Activated CD8-positive, alpha-beta memory T cell treated with anti-CD3 and anti-CD28 coated beads for 4 hours (primary cell): ENCODE measurements at regions not wholly inside any gene's neighbourhood (a gene's known extent, or its start where the extent isn't known, plus 50 kb on each side); places are given as distances from the start of the nearest gene placed in this dataset.
"Not testable (repeated sequence)": the region's sequence is repeated elsewhere in the genome, so short reads cannot be mapped to it uniquely, and the experiment has no call there.

Source experiments
- DNase-seq, 2 donors: peaks; one replicate each; pipeline ENCODE4 v3.0.0-alpha.2; 2020; ENCODE audit warnings: low read depth in 2 of 2

DNA sequence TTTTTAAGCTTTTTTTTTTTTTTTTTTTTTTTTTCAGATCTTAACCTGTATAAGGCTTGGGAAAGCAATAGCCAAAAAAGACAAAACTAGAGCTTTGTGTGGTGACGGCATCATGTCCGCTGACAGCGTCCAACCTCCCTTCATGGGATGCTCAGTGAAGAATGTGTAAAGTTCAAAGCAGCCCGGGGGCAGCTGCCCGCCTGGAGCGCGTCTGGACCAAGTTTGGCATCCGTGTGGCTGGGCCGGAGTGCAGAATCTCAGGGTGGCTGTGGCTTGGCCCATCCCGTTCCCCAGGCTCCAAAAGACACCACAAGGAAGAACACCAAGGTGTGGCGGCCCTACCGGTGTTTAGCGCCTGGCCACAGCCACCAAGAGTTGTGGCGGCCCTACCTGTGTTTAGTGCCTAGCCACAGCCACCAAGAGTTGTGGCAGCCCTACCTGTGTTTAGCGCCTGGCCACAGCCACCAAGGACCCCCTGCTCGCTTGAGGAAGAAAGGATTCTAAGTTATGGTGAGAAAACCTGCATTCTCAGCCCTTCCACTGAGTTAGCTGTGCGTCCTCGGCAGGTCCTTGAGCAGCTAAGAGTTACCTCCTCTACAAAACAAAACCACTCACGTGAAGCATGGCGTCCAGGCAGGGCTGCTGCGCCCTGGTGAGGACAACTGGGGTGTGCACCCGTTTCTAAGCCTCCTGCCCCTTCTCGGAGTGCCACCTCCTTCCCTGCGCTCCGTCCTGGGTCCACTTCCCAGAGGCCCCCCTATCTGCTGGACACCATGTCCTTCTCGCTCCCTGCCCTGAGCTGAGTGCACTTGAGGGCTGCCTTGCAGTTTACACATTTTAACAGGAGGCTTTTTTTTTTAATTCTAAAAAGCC lies 103.6 kb upstream of the SALL3 start:
- no peak for DNase-seq

DNA sequence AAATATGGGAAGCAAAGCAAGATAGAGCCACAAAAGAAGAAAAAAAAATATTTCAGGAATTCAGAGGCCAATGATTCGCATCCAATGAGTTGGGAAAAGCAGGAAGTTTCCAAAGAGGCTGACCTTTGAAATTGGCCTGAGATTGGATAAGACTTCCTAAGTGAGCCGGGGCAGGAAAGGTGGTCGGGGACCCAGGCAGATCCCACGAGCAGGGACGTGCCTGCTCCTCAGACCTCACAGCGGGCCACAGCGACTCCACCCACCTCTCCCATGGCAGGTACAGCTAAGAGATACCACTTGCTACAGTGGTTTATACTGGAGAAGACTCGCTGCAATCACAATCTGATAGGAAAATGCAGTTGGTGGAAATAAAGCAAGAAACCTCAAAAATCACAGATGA lies 102.8 kb upstream of the SALL3 start:
- DNase-seq = no peak

DNA sequence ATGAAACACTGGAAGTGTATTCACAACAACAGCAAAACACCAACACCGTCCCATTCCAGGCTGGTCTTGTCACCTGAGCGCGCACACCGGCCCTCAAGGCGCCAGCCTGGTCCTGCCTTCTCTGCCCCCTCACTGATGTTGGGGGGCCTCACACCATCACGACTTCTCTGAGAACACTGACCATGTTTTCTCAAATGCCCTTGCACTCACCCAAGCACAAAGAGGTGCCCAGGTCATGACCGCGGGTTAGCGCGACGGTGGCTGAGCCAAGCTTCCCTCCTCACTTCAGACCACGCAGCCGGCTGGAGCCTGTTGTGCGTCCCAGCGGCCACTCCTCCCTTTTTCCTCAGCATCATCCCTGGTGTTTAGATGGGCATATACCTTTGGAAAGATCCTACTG lies 101.3 kb upstream of the SALL3 start:
- DNase-seq = no peak

DNA sequence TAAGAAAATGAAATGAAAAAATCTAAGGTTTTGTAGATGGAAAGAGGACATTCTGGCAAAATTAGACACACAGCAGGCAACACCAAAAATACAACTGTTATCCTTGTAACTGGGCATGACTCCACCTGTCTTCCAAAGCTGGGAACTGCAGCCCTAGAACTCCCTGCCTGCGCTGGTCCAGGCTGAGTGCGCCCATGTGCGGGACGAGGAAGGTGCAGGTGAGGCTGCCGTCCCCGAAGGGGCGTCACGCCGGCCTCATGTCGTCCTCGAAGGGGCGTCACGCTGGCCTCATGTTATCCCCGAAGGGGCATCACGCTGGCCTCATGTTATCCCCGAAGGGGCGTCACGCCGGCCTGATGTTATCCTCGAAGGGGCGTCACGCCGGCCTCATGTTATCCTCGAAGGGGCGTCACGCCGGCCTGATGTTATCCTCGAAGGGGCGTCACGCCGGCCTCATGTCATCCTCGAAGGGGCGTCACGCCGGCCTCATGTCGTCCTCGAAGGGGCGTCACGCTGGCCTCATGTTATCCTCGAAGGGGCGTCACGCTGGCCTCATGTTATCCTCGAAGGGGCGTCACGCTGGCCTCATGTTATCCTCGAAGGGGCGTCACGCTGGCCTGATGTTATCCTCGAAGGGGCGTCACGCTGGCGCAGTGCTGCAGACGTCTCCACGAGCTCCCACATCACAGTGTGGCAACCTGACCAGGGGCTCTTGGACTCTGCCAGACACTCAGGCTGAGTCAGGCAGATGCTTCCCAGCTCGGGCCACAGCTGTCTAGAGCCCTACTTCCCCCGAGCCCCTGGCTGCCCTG lies 100.3 kb upstream of the SALL3 start:
- not testable (repeated sequence) for DNase-seq

DNA sequence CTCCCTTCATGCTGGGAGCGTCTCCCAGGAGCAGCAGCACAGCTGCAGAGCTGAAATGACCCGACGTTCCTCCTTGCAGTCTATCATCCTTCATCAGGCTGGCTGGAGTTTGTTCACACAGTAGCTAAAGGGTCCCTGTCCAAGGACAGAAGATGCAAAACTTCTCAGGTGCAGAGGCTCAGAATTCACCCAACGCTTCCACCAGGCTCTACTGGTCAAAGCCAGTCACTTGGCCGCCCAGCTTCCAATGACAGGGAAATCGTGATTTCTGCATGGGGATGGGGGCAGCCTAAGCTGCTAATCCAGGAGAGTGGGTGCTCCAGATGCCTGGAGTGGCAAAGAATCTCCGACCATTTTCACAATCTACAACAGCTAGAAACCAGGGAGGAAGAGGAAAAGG lies 97.0 kb upstream of the SALL3 start:
- DNase-seq = no peak

DNA sequence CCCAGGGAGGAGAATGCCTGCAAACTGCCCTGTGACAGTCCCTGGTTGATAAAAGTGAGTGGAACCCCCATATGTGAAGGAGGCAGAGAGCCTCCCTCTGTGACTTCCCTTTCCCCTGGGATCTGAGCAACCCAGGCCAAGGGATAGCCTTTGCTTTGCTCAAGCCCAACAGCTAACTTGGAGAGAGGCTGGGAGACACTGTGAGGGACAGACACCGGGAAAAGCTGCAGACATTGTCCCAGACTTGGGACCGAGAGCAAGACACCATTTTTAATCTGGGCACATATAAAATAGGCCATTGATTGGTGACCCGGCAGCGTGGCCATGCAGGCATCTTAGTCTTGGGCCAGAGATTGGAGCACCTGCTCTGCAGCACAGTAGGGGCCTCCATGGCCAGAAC lies 96.1 kb upstream of the SALL3 start:
- DNase-seq = no peak

DNA sequence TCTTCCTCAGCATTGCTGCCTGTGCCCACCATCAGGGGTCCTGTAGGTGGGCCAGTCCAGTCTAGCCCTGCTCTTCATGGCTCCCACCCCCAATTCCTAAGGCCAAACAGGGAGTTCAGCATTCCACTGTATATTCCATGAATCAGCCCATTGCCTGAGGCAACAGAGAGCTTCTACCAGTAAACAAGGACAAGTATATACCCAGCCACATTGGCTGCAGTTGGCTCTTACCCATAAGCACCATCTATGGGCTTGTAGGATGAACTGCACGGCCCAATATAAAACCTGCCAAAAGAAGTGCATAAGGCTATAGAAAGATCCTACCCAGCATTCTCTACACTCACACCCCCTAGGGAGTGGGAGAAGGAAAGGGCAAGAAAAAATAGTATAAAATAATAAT lies 95.1 kb upstream of the SALL3 start:
- DNase-seq = no peak

DNA sequence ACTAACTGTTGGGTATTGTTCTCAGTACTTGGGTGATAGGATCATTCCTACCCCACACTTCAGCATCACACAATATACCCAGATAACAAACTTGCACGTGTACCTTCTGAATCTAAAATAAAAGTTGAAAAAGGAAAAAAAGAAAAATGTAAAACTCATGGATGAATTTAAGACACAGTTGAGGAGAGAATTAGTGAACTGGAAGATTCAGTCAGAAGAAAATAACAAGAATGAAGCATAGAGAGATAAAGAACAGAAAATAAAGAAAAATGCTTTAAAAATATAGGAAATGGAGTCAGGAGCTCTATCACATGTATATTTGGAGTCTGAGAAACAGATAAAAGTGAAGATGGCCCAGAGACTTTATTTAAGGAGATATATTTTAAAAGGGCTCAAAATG lies 90.4 kb upstream of the SALL3 start:
- no peak for DNase-seq

DNA sequence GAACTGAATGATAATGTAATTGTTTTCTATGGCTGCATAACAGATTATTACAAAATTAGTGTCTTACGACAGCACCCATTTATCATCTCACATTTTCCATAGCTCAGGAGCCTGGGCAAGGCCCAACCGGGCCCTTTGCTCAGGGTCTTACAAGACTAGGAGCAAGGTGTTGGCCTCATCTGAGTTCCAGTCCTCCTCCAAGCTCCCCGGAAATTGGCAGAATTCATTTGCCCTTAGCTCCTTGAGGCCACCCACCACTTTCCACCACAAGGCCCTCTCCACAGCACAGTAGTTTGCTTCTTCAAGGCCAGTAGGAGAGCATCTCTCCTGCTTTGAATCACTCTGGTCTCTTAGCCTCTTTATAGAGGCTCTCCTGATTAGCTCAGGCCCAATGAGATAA lies 89.2 kb upstream of the SALL3 start:
- no peak for DNase-seq

DNA sequence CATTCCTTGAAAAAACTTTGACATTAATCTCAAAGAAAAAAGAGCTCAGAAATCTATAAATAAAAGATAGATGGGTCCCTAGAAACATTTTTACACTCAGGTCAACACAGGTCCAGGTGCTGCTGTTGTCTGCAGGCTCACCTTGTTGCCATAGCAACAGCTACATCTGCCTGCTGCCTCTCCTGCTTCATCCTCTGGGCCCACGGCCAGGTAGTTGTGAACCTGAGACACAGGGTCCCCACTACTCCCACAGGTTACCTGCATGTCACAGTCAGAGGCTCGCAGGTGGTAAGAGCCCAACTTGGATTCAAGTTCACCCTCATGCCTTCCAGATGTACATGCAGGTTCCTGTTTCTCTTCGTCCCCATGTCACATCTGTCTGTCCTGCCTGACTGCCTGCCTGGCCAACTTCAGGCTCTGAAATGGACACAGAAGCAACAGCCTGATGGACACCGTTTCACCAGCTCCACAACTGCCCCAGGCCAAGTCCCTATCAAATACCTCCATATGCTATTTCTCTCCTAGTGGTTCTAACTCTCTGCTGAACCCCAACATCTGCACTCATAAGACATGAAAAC lies 88.3 kb upstream of the SALL3 start:
- no peak for DNase-seq

DNA sequence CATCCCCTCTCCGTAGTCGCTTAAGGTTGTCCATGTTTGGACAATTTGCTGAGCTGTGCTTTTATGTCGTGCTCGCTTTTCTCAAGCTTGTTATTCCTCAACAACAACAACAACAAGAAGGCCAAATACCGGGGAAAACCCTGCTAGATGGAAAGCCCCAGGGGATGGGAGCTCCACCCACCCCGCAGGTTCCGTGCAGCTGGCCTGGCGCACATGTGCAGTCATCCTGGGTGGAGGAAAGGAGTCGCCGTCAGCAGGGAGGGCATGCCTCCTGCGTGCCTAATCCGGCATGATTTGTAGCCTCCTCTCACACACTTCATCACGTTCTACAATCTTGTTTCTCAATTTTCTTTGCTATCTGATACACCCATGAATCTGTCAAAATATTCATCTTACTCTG lies 87.4 kb upstream of the SALL3 start:
- no peak for DNase-seq

DNA sequence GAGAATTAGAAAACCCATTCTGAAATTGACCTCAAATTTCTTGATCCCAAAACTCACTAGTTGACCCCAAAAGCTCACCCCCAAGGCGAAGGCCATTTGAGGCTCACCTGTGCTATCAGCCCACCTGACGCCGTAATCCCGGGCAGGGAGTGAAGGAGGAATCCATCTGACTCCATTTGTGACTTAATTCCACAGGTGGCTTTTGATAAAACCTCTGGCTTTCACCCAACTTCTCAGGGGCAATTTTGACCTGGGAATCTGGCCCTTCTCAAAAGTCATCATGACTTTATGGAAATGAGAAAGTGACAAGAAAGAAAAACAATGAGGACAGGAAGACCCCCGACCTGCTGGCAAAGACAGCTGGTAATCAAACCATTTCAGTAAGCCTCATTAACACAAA lies 86.9 kb upstream of the SALL3 start:
- no peak for DNase-seq

DNA sequence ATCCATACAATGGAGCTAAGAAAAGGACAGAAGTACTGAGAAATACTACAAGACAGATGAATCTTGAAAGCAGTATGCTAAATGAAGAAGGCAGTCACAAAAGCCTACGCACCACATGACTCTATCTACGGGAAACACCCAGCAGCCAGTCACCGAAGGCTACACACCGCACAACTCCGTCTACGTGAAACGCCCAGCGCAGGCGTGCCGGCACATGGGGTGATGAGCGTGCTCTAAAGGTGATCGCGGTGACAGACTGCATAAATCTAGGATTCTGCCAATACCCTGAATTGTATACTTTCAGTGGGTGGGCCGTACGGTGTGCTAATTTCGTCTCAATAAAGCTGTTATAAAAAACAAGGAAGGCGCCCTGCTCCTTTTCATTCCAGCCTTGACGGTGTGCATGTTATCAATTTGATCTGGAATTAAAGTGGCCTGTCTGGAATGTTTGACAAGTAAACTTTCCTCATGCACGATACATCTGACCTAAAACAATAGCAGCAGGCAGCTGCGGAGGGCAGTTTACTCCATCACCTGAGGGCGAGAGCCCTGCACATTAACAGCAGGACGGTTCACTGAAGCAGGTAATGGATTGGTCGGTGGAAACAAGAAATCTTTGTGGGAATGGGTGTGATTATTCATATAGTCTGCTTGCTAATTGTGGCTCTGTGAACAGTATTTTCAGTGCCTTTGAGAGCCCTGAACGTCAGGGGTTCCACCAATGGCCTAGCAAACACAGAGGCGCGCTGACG lies 86.2 kb upstream of the SALL3 start:
- no peak for DNase-seq

DNA sequence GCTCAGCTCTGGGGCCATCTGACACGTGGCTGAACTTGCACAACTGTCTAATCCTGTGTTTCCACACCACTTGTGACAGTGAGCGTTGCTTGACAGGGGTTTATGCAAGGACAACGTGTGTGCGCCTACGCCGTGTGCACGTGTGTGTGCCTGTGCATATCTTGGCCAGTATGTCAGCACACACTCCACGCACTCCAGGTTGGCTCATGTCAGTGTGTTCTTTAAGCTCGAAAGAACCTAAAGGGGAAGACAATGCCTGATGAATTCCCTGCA lies 85.6 kb upstream of the SALL3 start:
- DNase-seq = no peak

DNA sequence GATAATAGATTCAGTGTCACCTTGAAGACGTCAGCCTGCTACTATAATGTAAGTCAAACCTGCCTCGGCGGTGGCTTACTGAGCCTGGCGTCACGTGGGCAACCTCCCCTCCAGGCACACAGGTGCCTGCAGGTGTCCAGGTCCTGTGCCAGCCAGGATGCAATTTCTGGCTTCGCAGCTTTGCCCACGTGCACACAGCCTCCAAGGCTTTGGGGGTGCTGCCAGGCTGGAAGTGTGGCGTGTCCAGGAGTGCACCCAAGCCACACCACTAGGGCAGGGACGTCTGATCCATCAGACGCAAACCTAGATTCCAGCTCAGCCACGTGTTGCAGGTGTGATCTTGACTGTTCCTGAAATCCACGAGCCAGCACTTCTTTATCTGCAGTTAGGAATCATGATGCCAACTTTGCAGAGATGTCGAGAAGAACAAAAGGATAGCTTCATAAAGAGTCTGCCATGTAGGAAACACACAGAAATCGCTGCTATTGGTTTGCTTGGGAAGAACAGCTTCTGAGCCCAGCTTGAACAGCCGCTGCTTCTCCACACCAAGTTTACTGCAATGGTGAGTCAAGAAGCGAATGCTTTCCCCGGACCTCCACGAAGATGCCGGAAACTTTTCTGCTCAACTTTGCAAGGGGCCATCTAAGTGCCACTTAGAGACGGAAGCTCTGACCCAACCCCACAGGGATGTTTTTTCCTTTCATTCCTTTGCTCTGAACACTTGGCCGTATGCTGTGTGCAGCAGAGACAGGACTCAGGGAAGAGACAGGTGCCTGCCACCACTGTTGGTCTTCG lies 84.2 kb upstream of the SALL3 start:
- no peak for DNase-seq

DNA sequence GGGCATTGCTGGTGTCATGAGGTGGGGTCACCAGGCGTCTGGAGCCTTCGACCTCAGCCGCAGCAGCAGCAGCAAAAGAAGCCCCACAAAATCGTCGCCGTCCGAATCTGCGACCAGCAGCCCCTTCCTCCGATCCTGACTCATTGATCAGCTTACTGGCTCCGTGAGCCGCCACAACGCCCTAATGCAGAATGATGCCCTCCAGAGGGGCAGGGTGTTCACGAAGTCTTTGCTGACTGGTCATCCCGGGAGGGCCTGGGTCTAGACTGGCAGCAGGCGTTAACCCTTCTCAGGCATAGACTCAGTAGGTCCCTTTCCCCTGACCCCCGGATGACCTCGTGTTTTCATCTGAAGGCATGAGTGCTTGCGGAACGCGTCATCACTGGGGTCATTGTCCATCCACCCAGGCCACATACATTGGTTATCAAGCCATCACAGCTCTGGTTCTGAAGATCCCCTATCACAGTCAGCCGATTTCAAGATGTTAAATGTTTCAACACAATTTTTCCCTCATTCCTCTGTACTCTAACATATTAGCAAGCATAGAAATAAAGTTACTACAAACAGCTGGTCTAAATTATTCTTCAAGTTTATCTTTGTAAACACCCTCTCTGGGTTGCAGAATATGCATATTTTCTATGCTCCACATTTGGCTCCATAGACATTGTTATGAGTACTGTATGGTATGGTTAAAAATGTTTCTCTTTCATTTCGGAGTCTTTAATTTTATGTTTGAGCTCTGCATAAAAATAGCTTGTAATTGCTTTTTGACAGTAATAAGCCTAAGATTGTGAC lies 83.3 kb upstream of the SALL3 start:
- no peak for DNase-seq

DNA sequence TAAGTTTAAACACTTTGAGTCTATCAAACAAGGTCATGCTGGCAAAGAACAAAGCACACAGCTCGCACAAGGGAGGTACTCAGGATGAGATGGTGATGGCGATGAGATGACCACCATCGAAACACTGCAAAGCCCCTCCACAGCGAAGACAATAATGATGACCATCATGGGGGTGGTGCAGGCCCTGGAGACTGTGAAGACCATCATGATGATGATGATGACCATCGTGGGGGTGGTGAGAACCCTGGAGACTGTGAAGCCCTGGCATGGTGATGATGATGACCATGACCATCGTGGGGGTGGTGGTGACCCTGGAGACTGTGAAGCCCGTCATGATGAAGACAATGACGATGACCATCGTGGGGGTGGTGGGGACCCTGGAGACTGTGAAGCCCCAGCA lies 81.6 kb upstream of the SALL3 start:
- DNase-seq = no peak

DNA sequence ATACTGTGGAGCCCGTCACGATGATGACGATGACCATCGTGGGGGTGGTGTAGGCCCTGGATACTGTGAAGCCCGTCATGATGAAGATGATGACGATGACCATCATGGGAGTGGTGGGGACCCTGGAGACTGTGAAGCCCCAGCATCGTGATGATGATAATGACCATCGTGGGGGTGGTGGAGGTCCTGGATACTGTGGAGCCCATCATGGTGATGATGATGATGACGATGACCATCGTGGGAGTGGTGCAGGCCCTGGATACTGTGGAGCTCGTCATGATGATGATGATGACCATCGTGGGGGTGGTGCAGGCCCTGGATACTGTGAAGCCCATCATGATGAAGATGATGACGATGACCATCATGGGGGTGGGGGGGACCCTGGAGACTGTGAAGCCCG lies 81.0 kb upstream of the SALL3 start:
- no peak for DNase-seq

DNA sequence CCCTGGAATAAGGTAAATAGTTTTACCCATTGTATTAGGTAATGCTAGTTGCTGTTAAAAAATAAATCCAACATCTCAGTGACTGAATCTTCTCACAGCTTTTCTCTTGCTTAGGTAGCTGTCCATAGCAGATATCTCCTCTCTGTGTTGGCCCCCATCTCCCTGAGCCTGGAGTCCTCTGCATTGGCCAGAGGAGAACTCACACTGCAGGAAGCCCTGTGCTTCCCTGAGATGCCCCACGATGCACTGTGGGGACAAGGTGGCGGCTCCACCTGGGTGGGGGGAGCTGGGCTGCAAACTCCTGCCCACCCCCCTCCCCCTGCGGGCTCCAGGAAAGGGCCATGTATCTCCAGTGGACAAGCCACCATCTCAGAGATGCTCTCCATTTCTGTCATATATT lies 80.4 kb upstream of the SALL3 start:
- no peak for DNase-seq
